Common myeloid progenitor, CD34-positive (primary cell): ENCODE measurements at regions not wholly inside any gene's neighbourhood (a gene's known extent, or its start where the extent isn't known, plus 50 kb on each side); places are given as distances from the start of the nearest gene placed in this dataset.

Source experiments
- CTCF ChIA-PET: fragments of 350-600 bp; sonication (Branson Sonifier 250); formaldehyde crosslinking; loops from one replicate; lab custom pipeline; 2021; ENCODE audit warnings: antibody characterized with exemption; lab: Charles Lee
- POLR2A ChIA-PET: fragments of 350-600 bp; sonication (Branson Sonifier 250); formaldehyde crosslinking; loops from one replicate; lab custom pipeline; 2021; ENCODE audit warnings: antibody characterized with exemption; lab: Charles Lee
- DNase-seq, 3 donors: peaks; one replicate each; pipeline versions ENCODE4 v3.0.0 to v3.0.0-alpha.2; 2013
- H3K27ac ChIP-seq, 2 experiments: 1 replicate in 1 of 2; 2 replicates in 1 of 2; pipeline ENCODE4 v1.7.0; 2013; ENCODE audit warnings: inconsistent platforms in 2 of 2, low read length in 2 of 2, mild to moderate bottlenecking in 2 of 2, low read depth in 1 of 2, moderate library complexity in 1 of 2; ENCODE audit not compliant: severe bottlenecking in 2 of 2, insufficient read depth in 1 of 2, poor library complexity in 1 of 2
- H3K27me3 ChIP-seq, 5 experiments: replicated peaks in 2 of 5; 1 replicate in 3 of 5; 2 replicates in 2 of 5; pipeline versions ENCODE4 v1.6.1 to v1.7.0; 2013; ENCODE audit warnings: low read length in 4 of 5, mild to moderate bottlenecking in 2 of 5, moderate library complexity in 2 of 5, inconsistent platforms in 1 of 5; ENCODE audit not compliant: insufficient read depth in 5 of 5, control insufficient read depth in 4 of 5
- H3K36me3 ChIP-seq, 4 experiments: 1 replicate in 2 of 4; 2 replicates in 2 of 4; pipeline versions ENCODE4 v1.6.1 to v1.7.0; 2013; ENCODE audit warnings: low read length in 3 of 4, control low read depth in 1 of 4, mild to moderate bottlenecking in 1 of 4; ENCODE audit not compliant: control insufficient read depth in 4 of 4, insufficient read depth in 4 of 4
- H3K4me1 ChIP-seq, 4 experiments: 1 replicate in 3 of 4; 2 replicates in 1 of 4; pipeline versions ENCODE4 v1.6.1 to v1.7.1; 2013; ENCODE audit warnings: low read length in 3 of 4, mild to moderate bottlenecking in 3 of 4, control low read depth in 1 of 4, inconsistent platforms in 1 of 4, moderate library complexity in 1 of 4; ENCODE audit not compliant: control insufficient read depth in 4 of 4, insufficient read depth in 4 of 4; ENCODE audit errors: control extremely low read depth in 1 of 4
- H3K4me3 ChIP-seq, 7 experiments: 1 replicate in 4 of 7; 2 replicates in 3 of 7; pipeline versions ENCODE4 v1.5.1 to v1.7.0; 2013; ENCODE audit warnings: mild to moderate bottlenecking in 7 of 7, low read length in 6 of 7, moderate library complexity in 6 of 7, inconsistent platforms in 2 of 7, low read depth in 2 of 7, control low read depth in 1 of 7; ENCODE audit not compliant: insufficient read depth in 4 of 7, control insufficient read depth in 1 of 7; ENCODE audit errors: extremely low read depth in 1 of 7
- H3K9me3 ChIP-seq, 5 experiments: 1 replicate in 4 of 5; 2 replicates in 1 of 5; pipeline versions ENCODE4 v1.6.1 to v1.7.1; 2013; ENCODE audit warnings: low read length in 4 of 5, mild to moderate bottlenecking in 2 of 5, inconsistent platforms in 1 of 5, low read depth in 1 of 5, moderate library complexity in 1 of 5; ENCODE audit not compliant: control insufficient read depth in 4 of 5, insufficient read depth in 2 of 5; ENCODE audit errors: control extremely low read depth in 1 of 5
- WGBS: methylation state at CpG from one replicate; pipeline ENCODE4 v1.1.5; 2013; ENCODE audit not compliant: insufficient coverage; 5-methylcytosine and 5-hydroxymethylcytosine counted together

DNA sequence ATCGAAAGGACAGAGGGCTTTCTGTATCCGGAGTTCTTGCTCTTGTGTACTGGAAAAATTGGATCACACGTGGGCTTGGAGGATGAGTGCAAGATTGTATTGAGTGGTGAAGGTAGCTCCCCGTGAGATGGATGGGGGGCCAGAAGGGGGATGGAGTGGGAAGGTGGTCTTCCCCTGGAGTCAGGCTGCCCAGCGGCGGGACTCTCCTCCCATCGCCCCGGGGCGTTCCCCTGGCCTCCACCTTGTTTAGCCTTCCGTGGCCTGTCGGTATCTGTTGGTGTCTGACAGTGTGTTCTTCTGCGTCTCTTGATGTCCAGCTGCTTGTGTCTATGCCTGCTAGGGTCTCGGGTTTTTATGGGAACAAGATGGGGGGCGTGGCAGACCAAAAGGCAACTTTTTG lies 54.6 kb upstream of the GABRA6 start:
- WGBS = 92% methylated on average over 9 of the region's 14 CpGs
- CTCF ChIA-PET = no interaction called here
- POLR2A ChIA-PET = no interaction called here
- Histone ChIP-seq H3K36me3 (no peaks in the 10 kb centered on the region), H3K4me1 (no peaks in the 10 kb centered on the region), H3K9me3 (no peaks in the 10 kb centered on the region), H3K4me3 (no peak overlapping the region), H3K27me3 (no peaks in the 10 kb centered on the region), H3K27ac (no peak overlapping the region)
- no peak for DNase-seq

DNA sequence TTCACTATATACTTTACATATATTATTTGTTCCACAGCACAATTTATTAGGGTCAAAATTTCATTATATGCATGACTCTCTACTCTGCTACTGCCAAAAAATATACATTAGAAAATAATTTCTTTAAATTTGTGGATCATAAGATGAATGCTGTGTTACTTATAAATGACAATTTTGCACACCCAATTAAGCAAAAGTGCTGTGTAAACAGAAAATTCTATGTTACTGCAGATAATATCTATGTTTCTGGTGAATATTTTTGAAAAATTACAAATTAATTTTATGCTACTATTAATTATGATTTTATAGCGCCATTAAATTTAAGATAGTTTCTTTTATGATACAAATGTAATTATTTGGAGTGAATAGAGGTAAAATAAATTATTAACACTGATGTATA lies 59.8 kb upstream of the GABRA6 start:
- Histone ChIP-seq H3K9me3 (no peaks in the 10 kb centered on the region), H3K27ac (no peak overlapping the region), H3K27me3 (no peaks in the 10 kb centered on the region), H3K4me1 (no peaks in the 10 kb centered on the region), H3K36me3 (no peaks in the 10 kb centered on the region), H3K4me3 (no peak overlapping the region)
- no peak for DNase-seq
- POLR2A ChIA-PET = no interaction called here
- CTCF ChIA-PET = no interaction called here
- no CpG with 5 or more reads among the region's 1 CpG for WGBS

DNA sequence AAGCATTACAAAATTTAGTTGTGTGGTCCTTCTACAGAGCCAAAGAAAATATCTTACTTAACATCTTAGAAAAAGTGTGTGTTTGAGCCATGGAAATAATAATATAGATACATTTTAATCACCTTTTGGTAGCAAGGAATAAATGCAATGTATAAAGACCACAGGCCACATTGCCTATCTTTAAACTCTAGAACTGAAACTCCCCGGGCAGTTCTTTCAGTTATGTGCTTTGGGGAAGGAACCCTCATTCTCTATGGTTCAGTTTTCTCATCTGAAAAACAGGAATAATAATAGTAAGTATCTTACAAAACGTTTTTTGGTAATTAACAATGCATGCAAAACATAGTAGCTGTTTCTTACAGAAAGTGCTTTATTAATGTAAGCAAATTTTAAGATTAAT lies 67.8 kb upstream of the GABRB2 start:
- H3K27ac ChIP-seq = no peak overlapping the region
- H3K36me3 ChIP-seq = no peaks in the 10 kb centered on the region
- no peaks in the 10 kb centered on the region for H3K27me3 ChIP-seq
- ChIA-PET CTCF (no interaction called here), POLR2A (no interaction called here)
- H3K4me3 ChIP-seq = no peak overlapping the region
- no peaks in the 10 kb centered on the region for H3K4me1 ChIP-seq
- no peaks in the 10 kb centered on the region for H3K9me3 ChIP-seq
- no CpG with 5 or more reads among the region's 2 CpGs for WGBS
- DNase-seq = no peak

DNA sequence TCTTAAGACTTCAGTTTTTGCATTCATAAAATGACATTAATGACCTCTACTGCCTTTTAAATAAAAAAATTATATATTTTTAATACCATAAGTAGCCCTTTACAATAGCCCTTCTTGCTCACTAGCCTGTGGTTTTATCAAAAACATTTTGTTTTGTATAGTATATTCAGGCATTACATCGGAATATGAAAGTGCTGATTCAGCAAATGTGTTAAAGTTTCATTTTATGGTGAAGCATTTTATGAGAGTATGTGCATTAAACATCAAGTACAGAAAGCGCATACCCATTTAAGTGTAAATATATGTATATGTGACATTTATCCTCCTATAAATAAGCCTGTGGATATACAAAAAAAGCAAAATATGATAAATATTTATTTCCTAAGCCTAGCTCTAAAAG lies 56.2 kb upstream of the GABRB2 start:
- no peak for DNase-seq
- POLR2A ChIA-PET = no interaction called here
- Histone ChIP-seq H3K36me3 (no peaks in the 10 kb centered on the region), H3K27me3 (no peaks in the 10 kb centered on the region), H3K27ac (no peak overlapping the region), H3K9me3 (peaks cover 0 to 2% (median 0%) of the 10 kb centered on the region in 5 experiments), H3K4me3 (no peak overlapping the region), H3K4me1 (no peaks in the 10 kb centered on the region)
- CTCF ChIA-PET = no interaction called here
- no CpG with 5 or more reads among the region's 2 CpGs for WGBS

DNA sequence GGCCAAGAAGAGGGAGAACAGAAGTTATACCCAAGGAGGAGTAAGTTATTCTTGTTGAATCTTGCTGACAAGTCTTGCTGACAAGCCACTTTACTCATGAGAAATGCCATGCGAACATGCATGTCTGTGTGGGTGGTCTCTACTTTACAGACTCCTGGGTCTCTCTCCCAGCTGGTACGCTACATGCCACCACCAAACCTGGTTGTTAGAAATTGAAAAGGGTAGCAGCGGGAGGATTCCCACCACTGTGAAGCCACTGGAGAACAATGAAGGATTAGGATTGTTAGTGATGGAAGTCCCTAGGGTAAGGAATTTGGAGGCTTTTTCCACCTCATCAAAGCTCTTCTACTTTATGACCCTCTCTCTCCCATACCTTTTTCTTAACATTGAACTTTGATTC lies 53.6 kb upstream of the GABRB2 start:
- WGBS = 100% methylated on average over 1 of the region's 3 CpGs
- no peaks in the 10 kb centered on the region for H3K36me3 ChIP-seq
- no peak overlapping the region for H3K27ac ChIP-seq
- CTCF ChIA-PET = no interaction called here
- no peak for DNase-seq
- H3K9me3 ChIP-seq = no peaks in the 10 kb centered on the region
- H3K4me3 ChIP-seq = no peak overlapping the region
- no peaks in the 10 kb centered on the region for H3K27me3 ChIP-seq
- H3K4me1 ChIP-seq = no peaks in the 10 kb centered on the region
- POLR2A ChIA-PET = no interaction called here

DNA sequence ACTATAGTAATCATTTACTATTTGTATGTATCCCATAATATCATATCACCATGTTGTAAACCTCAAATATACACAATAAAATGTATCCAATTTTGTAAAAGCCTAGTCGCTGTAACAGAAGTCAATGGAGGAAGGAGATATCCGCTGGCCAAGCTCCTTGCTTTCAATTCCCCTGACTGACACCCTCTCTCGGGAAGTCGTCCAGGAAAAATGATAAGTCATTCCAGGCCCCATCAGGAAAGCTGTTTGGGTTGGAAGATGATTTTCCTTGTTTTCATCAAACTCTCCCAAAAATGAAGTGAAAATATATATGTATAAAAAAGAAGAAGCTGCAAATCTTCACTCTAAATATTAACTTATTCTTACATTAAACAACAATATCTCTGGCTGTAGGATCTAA lies 52.2 kb upstream of the GABRB2 start:
- Histone ChIP-seq H3K9me3 (no peaks in the 10 kb centered on the region), H3K4me1 (no peaks in the 10 kb centered on the region), H3K27me3 (no peaks in the 10 kb centered on the region), H3K4me3 (no peak overlapping the region), H3K36me3 (no peaks in the 10 kb centered on the region), H3K27ac (no peak overlapping the region)
- 100% methylated on average over 1 of the region's 4 CpGs for WGBS
- ChIA-PET POLR2A (no interaction called here), CTCF (interaction anchor here (1.4 kb wide), 1 partner anchor 56 kb away, joined by 3 read pairs; no protein-coding TSS in a partner anchor)
- DNase-seq = no peak
